GM12892 (cell line): ENCODE measurements at regions not wholly inside any gene's neighbourhood (a gene's known extent, or its start where the extent isn't known, plus 50 kb on each side); places are given as distances from the start of the nearest gene placed in this dataset.
"Not testable (repeated sequence)": the region's sequence is repeated elsewhere in the genome, so short reads cannot be mapped to it uniquely, and the experiment has no call there.

ENCODE experiments used
- DNase-seq: peaks from one replicate; pipeline ENCODE4 v3.0.0; 2011; ENCODE audit not compliant: insufficient read length
- FAIRE-seq: peaks from 2 replicates; lab custom pipeline; 2011; peaks lifted over from hg19 to GRCh38; lab: Jason Lieb, UNC
- POLR2A ChIP-seq: IDR thresholded peaks from 2 replicates; pipeline ENCODE4 v1.6.1; 2011; ENCODE audit warnings: low read depth, low read length, control low read depth
- POLR2AphosphoS5 ChIP-seq: IDR thresholded peaks from 2 replicates; pipeline ENCODE4 v1.6.1; 2011; ENCODE audit warnings: low read depth, low read length, control low read depth
- TAF1 ChIP-seq: IDR thresholded peaks from 2 replicates; pipeline ENCODE4 v1.6.1; 2011; ENCODE audit warnings: low read depth, mild to moderate bottlenecking, control low read depth, low read length, borderline replicate concordance

GRCh38 chr17:13418891-13419290 is 182.8 kb downstream of the HS3ST3A1 start:
- FAIRE-seq, result no peak
- DNase-seq, result no peak

DNA sequence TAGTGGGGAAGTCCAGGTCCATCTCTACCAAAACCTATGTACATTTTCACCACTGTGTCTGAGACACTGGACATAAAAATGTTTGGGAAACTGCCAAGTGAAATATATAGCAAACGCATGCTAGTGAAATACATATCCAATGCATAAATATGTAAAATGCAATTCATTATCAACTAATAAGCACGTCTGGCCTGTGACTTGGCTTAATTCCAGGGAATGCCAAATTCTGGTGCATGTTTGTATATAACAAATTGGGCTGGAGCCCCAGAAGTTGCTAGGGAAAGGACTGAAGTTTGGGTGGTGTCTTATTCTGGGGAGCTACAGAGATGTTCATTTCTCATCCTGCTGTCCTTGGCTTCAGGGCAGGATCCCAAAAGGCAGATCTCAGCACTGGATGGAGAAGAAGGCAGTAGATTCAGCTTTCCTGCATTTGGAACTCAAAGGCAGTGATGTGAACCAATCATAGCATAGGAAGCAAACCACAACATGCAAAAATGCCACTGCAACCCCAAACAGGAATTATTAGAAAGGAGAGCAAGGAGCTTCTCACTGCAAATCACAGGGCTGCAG is 184.3 kb downstream of the HS3ST3A1 start:
- no peak for FAIRE-seq
- TF ChIP-seq TAF1, result no peak
- no peak for TF ChIP-seq POLR2A
- TF ChIP-seq POLR2AphosphoS5, result no peak
- no peak for DNase-seq

More at GRCh38 chr17:13418891-13419290, 182.8 kb downstream of the HS3ST3A1 start:
- TF ChIP-seq POLR2A (no peak), TAF1 (no peak), POLR2AphosphoS5 (no peak)

DNA sequence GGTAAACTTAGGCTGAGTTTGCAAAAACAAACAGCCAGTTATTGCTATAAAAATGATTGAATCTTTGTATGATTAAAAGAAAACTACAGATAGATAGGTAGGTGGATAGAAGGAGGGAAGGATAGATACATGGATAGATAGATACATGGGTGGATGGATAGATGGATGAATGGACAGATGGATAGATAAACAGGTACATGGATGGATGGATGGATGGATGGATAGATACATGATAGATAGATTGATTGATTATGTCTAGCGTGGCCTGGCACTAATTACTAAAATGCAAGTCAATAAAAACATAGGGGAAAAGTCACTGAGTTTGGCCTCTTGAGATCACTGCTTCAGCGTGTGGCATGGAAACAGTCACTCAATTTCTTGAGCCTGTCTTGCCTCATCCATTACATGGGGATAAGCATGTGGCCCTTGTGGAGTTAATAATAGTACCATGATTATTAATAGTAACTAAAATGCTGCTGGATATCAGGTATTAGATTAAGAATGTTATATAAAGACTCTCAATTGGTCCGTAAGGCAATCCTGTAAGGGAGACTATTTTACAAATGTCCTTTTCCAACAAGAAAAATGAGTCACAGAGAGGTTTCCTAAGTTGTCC is 184.9 kb downstream of the HS3ST3A1 start:
- FAIRE-seq, result no peak
- no peak for TF ChIP-seq POLR2A
- no peak for TF ChIP-seq POLR2AphosphoS5
- TF ChIP-seq TAF1, result no peak
- DNase-seq, result no peak

GRCh38 chr17:13415871-13416416 is 185.8 kb downstream of the HS3ST3A1 start:
- TF ChIP-seq POLR2AphosphoS5, result no peak
- TF ChIP-seq POLR2A, result no peak
- TF ChIP-seq TAF1, result no peak
- no peak for FAIRE-seq
- DNase-seq, result no peak

GRCh38 chr17:13415200-13415599 is 186.5 kb downstream of the HS3ST3A1 start:
- not testable (repeated sequence) for DNase-seq, FAIRE-seq

DNA sequence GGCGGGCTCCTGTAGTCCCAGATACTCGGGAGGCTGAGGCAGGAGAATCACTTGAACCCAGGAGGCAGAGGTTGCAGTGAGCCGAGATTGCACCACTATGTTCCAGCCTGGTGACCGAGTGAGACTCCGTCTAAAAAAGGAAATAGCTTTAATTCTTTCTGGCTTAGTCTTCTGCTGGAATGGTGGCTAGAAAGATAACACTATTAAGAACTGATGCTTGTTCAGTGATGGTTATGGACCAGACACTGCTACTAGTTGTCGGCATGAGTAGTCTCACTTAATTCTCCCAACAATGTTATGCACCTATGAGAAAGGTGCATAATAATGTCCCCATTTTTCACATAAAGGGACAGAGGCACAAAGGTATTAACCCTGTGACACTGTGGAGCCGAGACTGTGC is 188.7 kb downstream of the HS3ST3A1 start:
- DNase-seq (no peak), FAIRE-seq (no peak)
- TF ChIP-seq TAF1, result no peak
- TF ChIP-seq POLR2A, result no peak
- no peak for TF ChIP-seq POLR2AphosphoS5

DNA sequence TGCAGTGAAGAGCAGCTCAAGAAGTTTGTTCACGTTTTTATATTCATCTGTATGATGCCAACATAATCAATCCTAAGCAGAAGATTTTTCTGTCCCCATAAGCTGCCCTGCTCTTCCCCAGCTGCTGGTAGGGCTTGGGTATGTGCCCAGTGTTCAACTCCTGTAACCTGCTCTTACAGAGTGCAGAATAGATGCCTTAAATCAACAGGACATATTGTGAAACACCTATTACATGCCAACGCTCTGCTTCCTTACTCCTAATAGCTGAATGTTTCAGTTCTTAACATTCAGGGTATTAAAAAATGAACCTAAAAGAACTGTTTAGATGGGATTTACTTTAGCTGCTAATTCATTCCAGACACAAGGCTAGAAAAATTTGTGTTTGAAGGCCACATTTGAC is 190.9 kb downstream of the HS3ST3A1 start:
- no peak for DNase-seq
- no peak for FAIRE-seq
- TF ChIP-seq TAF1 (no peak), POLR2AphosphoS5 (no peak), POLR2A (no peak)

DNA sequence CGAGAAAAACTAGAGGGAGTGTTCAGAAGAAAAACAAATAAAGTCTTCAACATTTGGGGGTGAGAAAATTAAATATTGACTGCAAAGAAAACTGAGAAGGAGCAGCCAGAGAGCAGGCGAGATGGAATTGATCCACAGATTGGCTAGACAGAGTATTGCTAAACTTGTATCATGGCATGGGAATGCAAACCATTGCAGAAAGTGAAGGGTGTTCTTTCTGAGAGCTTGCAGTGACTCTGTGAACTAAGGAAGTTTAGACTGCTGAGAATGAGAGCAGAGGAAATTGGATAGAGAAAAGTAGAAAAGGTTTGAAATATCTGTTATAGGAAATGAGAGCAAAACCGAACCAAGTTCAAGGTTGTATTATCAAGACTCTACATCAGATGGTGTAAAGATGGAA is 191.5 kb downstream of the HS3ST3A1 start:
- no peak for FAIRE-seq
- DNase-seq, result no peak
- TF ChIP-seq TAF1, result no peak
- no peak for TF ChIP-seq POLR2A
- TF ChIP-seq POLR2AphosphoS5, result no peak

- DNase-seq, result no peak
Measured at GRCh38 chr17:13409455-13409854, 192.3 kb downstream of the HS3ST3A1 start.

DNA sequence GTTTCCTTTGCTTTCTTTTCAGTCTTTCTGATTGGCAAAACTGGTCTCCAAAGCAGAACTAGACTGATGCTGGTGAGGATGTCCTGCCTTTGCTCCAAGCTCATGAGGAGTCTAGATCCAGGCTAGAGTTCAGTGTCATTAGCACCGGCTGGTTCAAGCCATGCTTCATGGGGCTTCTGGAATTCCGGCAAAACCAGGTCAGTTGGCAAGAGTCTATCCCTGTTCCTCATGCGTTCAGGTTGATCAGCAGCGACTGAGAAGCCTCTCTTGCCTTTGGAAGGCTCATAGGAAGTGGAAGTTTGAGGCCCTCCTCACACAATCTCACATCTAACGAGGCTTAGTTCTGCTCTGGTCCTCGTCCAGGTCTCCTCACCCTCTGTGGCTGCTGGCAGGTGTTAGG is 194.3 kb downstream of the HS3ST3A1 start:
- DNase-seq (no peak), FAIRE-seq (no peak)
- TF ChIP-seq POLR2AphosphoS5 (no peak), TAF1 (no peak), POLR2A (no peak)

More at GRCh38 chr17:13409455-13409854, 192.3 kb downstream of the HS3ST3A1 start:
- TF ChIP-seq POLR2A, result no peak
- no peak for FAIRE-seq

DNA sequence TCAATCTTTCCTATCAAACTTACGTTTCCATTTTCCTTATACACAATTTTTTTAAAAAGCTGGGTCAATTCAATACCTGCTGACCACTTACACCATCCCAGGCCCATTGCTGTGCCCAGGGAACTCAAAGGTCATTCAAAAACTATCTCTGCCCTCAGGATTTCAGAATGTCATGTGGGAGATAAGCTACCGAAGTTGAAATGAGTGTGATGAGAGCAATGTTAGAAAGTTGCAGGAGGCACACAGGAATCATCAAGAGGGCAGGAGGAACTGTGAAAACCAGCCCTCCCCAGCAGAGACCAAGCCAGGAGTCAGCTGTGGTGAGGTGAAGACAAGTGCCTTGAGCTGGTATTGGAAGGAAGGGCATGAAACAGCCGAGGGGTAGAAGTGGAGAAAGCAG is 195.9 kb downstream of the HS3ST3A1 start:
- TF ChIP-seq POLR2A (no peak), POLR2AphosphoS5 (no peak), TAF1 (no peak)
- FAIRE-seq (no peak), DNase-seq (no peak)

- TF ChIP-seq TAF1, result no peak
- TF ChIP-seq POLR2AphosphoS5, result no peak
- TF ChIP-seq POLR2A, result no peak
- no peak for FAIRE-seq
- DNase-seq, result no peak
Measured at GRCh38 chr17:13405080-13405479, 196.6 kb downstream of the HS3ST3A1 start.
